HG02973 (cell line): ENCODE measurements at regions not wholly inside any gene's neighbourhood (a gene's known extent, or its start where the extent isn't known, plus 50 kb on each side); places are given as distances from the start of the nearest gene placed in this dataset.

Source experiments
- ATAC-seq: cut with Tn5 transposase; IDR thresholded peaks from one replicate; pipeline ENCODE4 v1.9.1; 2021; ENCODE audit warnings: moderate library complexity; ENCODE audit not compliant: unreplicated experiment

- no peak for ATAC-seq
These were observed 225.6 kb upstream of the CRY1 start for GRCh38 chr12:107318806-107319532.

GRCh38 chr12:107319533-107320032, 226.2 kb upstream of the CRY1 start:
- ATAC-seq: no peak

- ATAC-seq: no peak
These were observed 226.9 kb upstream of the CRY1 start for GRCh38 chr12:107320033-107320928.

GRCh38 chr12:107320929-107321631, 227.7 kb upstream of the CRY1 start:
- ATAC-seq: no peak

GRCh38 chr12:107322063-107322462, 228.7 kb upstream of the CRY1 start:
- no peak for ATAC-seq

GRCh38 chr12:107325075-107325608, 231.8 kb upstream of the CRY1 start:
- no peak for ATAC-seq

GRCh38 chr12:107326237-107326636, 232.9 kb upstream of the CRY1 start:
- ATAC-seq: no peak

- ATAC-seq: no peak
These were observed 234.4 kb upstream of the CRY1 start for GRCh38 chr12:107327651-107328182.

- ATAC-seq: no peak
These were observed 235.2 kb upstream of the CRY1 start for GRCh38 chr12:107328442-107329133.

GRCh38 chr12:107329569-107330324, 236.4 kb upstream of the CRY1 start:
- no peak for ATAC-seq

GRCh38 chr12:107330831-107331431, 237.6 kb upstream of the CRY1 start:
- ATAC-seq: no peak

GRCh38 chr12:107331471-107331870, 238.1 kb upstream of the CRY1 start:
- no peak for ATAC-seq

- no peak for ATAC-seq
These were observed 238.6 kb upstream of the CRY1 start for GRCh38 chr12:107331912-107332311.

- no peak for ATAC-seq
These were observed 239.4 kb upstream of the CRY1 start for GRCh38 chr12:107332743-107333142.

- ATAC-seq: no peak
These were observed 242.6 kb upstream of the CRY1 start for GRCh38 chr12:107335802-107336570.

- ATAC-seq: no peak
These were observed 243.3 kb upstream of the CRY1 start for GRCh38 chr12:107336695-107337094.

- ATAC-seq: no peak
These were observed 244.2 kb upstream of the CRY1 start for GRCh38 chr12:107337346-107338095.

GRCh38 chr12:107339487-107339886, 246.1 kb upstream of the CRY1 start:
- ATAC-seq: no peak
